ENCODE measurements at regions not wholly inside any gene's neighbourhood (a gene's known extent, or its start where the extent isn't known, plus 50 kb on each side); places are given as distances from the start of the nearest gene placed in this dataset.

GRCh38 chr15:38876621-38877020 is 312.0 kb upstream of the RASGRP1 start:
- FAIRE-seq: no peak
- TF ChIP-seq CTCF (IDR thresholded peaks at IDR 0.05; ENCODE audit: insufficient read depth, missing control alignments): no peak

GRCh38 chr15:38877471-38877870 is 312.9 kb upstream of the RASGRP1 start:
- FAIRE-seq: no peak
- TF ChIP-seq CTCF (IDR thresholded peaks at IDR 0.05; ENCODE audit: insufficient read depth, missing control alignments): no peak
- no peak for DNase-seq (ENCODE audit: insufficient read length, low spot score)

More at GRCh38 chr15:38876621-38877020, 312.0 kb upstream of the RASGRP1 start:
- DNase-seq (ENCODE audit: insufficient read length, low spot score): no peak

- TF ChIP-seq CTCF (IDR thresholded peaks at IDR 0.05; ENCODE audit: insufficient read depth, missing control alignments): no peak
- no peak for DNase-seq (ENCODE audit: insufficient read length, low spot score)
- no peak for FAIRE-seq
Observed at GRCh38 chr15:38878026-38878425, 313.4 kb upstream of the RASGRP1 start.

GRCh38 chr15:38878926-38879325 is 314.3 kb upstream of the RASGRP1 start:
- no peak for FAIRE-seq
- no peak for DNase-seq (ENCODE audit: insufficient read length, low spot score)
- TF ChIP-seq CTCF (IDR thresholded peaks at IDR 0.05; ENCODE audit: insufficient read depth, missing control alignments): no peak

GRCh38 chr15:38879909-38880471 is 315.4 kb upstream of the RASGRP1 start:
- FAIRE-seq (no peak), DNase-seq (ENCODE audit: insufficient read length, low spot score) (no peak)
- TF ChIP-seq CTCF (IDR thresholded peaks at IDR 0.05; ENCODE audit: insufficient read depth, missing control alignments): no peak

GRCh38 chr15:38882221-38882620 is 317.6 kb upstream of the RASGRP1 start:
- DNase-seq (ENCODE audit: insufficient read length, low spot score) (no peak), FAIRE-seq (no peak)
- TF ChIP-seq CTCF (IDR thresholded peaks at IDR 0.05; ENCODE audit: insufficient read depth, missing control alignments): no peak

GRCh38 chr15:38883987-38884386 is 319.4 kb upstream of the RASGRP1 start:
- no peak for TF ChIP-seq CTCF (IDR thresholded peaks at IDR 0.05; ENCODE audit: insufficient read depth, missing control alignments)
- DNase-seq (ENCODE audit: insufficient read length, low spot score) (no peak), FAIRE-seq (no peak)

All from D721Med (cell line).